LNCAP (cell line): ENCODE measurements at regions not wholly inside any gene's neighbourhood (a gene's known extent, or its start where the extent isn't known, plus 50 kb on each side); places are given as distances from the start of the nearest gene placed in this dataset.

Experiments
- TF ChIP-seq, protein P1 (sequence below): fragments of 450-650 bp; IDR thresholded peaks from 2 replicates; pipeline ENCODE4 v1.5.1; 2017; ENCODE audit warnings: mild to moderate bottlenecking

DNA sequence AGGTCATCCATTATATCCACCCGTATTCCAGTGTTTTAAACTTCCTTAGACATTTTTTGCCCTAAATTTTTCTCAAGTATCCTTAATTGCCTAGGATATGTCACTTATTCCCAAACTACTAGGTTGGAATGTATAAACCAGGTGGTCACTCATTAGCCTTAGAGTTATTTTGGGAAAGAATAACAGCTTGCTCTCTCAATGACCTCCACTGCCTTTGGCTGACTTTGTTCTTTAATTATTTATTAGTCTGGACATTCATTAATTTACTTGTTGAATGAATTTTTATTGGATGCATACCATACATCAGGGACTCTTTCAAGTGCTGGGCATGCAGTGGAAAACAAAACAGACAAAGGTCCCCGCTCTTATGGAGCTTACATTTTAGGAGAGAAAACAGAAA lies 609.3 kb upstream of the IGFBP7 start:
- TF ChIP-seq, protein P1, sequence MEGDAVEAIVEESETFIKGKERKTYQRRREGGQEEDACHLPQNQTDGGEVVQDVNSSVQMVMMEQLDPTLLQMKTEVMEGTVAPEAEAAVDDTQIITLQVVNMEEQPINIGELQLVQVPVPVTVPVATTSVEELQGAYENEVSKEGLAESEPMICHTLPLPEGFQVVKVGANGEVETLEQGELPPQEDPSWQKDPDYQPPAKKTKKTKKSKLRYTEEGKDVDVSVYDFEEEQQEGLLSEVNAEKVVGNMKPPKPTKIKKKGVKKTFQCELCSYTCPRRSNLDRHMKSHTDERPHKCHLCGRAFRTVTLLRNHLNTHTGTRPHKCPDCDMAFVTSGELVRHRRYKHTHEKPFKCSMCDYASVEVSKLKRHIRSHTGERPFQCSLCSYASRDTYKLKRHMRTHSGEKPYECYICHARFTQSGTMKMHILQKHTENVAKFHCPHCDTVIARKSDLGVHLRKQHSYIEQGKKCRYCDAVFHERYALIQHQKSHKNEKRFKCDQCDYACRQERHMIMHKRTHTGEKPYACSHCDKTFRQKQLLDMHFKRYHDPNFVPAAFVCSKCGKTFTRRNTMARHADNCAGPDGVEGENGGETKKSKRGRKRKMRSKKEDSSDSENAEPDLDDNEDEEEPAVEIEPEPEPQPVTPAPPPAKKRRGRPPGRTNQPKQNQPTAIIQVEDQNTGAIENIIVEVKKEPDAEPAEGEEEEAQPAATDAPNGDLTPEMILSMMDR, result no peak

- TF ChIP-seq, protein P1, result no peak
Observed at GRCh38 chr4:57710053-57710452, 599.9 kb upstream of the IGFBP7 start.

GRCh38 chr4:57691370-57691769 lies 581.2 kb upstream of the IGFBP7 start:
- TF ChIP-seq, protein P1, result no peak

GRCh38 chr4:57689693-57690205 lies 579.6 kb upstream of the IGFBP7 start:
- TF ChIP-seq, protein P1, result no peak

GRCh38 chr4:57682275-57682674 lies 572.1 kb upstream of the IGFBP7 start:
- TF ChIP-seq, protein P1, result no peak

GRCh38 chr4:57679969-57680368 lies 569.8 kb upstream of the IGFBP7 start:
- TF ChIP-seq, protein P1, result no peak

DNA sequence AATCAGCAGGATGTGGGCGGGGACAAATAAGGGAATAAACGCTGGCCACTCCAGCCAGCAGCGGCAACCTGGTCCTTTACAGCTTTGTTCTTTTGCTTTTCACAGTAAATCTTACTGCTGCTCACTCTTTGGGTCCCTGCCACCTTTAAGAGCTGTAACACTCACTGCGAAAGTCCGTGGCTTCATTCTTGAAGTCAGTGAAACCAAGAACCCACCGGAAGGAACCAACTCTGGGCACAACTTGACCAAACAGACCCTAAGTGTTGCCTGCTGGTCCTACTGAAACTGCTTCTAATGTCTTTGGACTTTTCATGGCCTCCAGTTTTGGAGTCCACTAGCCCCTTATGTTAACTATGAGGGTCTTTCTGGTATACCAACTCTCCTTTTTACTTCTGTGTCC lies 566.2 kb upstream of the IGFBP7 start:
- TF ChIP-seq, protein P1, result no peak

DNA sequence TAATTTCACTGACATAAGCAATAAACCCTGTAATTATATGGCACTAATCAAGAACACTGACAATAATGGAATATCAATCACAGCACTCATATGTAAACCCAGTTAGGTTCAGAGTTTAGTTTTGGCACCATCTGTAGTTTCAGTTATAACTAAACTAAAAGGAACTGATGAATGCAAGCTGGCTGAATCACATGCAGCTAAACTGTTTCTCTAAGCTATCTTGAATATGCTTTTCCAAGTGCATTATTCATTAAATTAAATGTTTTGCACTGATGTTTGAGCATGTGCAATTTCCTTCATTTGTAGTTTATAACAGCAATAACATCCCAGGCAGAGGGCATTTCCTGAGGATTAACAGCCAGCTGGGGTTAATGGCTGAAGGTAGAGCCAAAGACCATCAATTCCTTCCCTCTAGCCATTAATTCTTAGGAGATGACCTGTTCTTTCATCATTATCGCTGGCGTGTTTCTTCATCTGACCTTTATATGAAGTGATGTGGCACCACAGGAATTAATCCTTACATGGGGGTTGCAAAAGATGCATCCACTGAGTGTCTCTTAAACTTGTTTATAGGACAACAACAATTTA lies 562.8 kb upstream of the IGFBP7 start:
- TF ChIP-seq, protein P1, result no peak
